Hippocampal formation (tissue), 2 donors: ENCODE measurements at regions not wholly inside any gene's neighbourhood (a gene's known extent, or its start where the extent isn't known, plus 50 kb on each side); places are given as distances from the start of the nearest gene placed in this dataset.
"Not testable (repeated sequence)": the region's sequence is repeated elsewhere in the genome, so short reads cannot be mapped to it uniquely, and the experiment has no call there.

ENCODE experiments used
- DNase-seq, 2 donors: peaks; one replicate each; lab custom pipeline; 2025; lab: John Stamatoyannopoulos, UW

- DNase-seq = no peak
These were observed 1010.8 kb upstream of the EDIL3 start for GRCh38 chr5:85395526-85395925.

- DNase-seq = no peak
These were observed 1012.8 kb upstream of the EDIL3 start for GRCh38 chr5:85397451-85397850.

GRCh38 chr5:85428426-85428934, 1043.8 kb upstream of the EDIL3 start:
- no peak for DNase-seq

GRCh38 chr5:85431726-85432125, 1047.0 kb upstream of the EDIL3 start:
- not testable (repeated sequence) for DNase-seq

- DNase-seq = no peak
These were observed 1056.5 kb upstream of the EDIL3 start for GRCh38 chr5:85441156-85441555.

GRCh38 chr5:85441853-85442252, 1057.2 kb upstream of the EDIL3 start:
- no peak for DNase-seq

GRCh38 chr5:85452322-85453025, 1067.8 kb upstream of the EDIL3 start:
- DNase-seq = no peak

GRCh38 chr5:85453026-85453349, 1068.3 kb upstream of the EDIL3 start:
- DNase-seq = no peak

- no peak for DNase-seq
These were observed 1073.6 kb upstream of the EDIL3 start for GRCh38 chr5:85458319-85458718.

GRCh38 chr5:85462957-85463356, 1078.3 kb upstream of the EDIL3 start:
- no peak for DNase-seq

GRCh38 chr5:85466423-85466822, 1081.7 kb upstream of the EDIL3 start:
- DNase-seq = no peak

- no peak for DNase-seq
These were observed 1088.1 kb upstream of the EDIL3 start for GRCh38 chr5:85472749-85473148.

- DNase-seq = not testable (repeated sequence)
These were observed 1090.5 kb upstream of the EDIL3 start for GRCh38 chr5:85475151-85475550.

GRCh38 chr5:85476617-85477016, 1091.9 kb upstream of the EDIL3 start:
- DNase-seq = no peak

- DNase-seq = no peak
These were observed 1095.2 kb upstream of the EDIL3 start for GRCh38 chr5:85479849-85480248.

GRCh38 chr5:85484982-85485574, 1100.4 kb upstream of the EDIL3 start:
- DNase-seq = no peak

- no peak for DNase-seq
These were observed 1103.6 kb upstream of the EDIL3 start for GRCh38 chr5:85488295-85488694.

- no peak for DNase-seq
These were observed 1116.2 kb upstream of the EDIL3 start for GRCh38 chr5:85500869-85501268.

GRCh38 chr5:85512896-85513295, 1104.8 kb upstream of the COX7C start:
- DNase-seq = no peak

GRCh38 chr5:85515588-85515987, 1102.2 kb upstream of the COX7C start:
- DNase-seq = no peak

- no peak for DNase-seq
These were observed 1100.4 kb upstream of the COX7C start for GRCh38 chr5:85517386-85517785.

GRCh38 chr5:85533341-85534047, 1084.2 kb upstream of the COX7C start:
- peak in 1 of 2 donors; percentile 26 for DNase-seq

GRCh38 chr5:85538362-85538761, 1079.4 kb upstream of the COX7C start:
- no peak for DNase-seq
